ENCODE measurements at regions not wholly inside any gene's neighbourhood (a gene's known extent, or its start where the extent isn't known, plus 50 kb on each side); places are given as distances from the start of the nearest gene placed in this dataset.

GRCh38 chr11:97356144-97356543, 966.3 kb downstream of the JRKL start:
- H3K4me3 ChIP-seq (ENCODE audit: control insufficient read depth, low read depth, low read length): no peak overlapping the region
- no peak for TF ChIP-seq CTCF (conservative IDR thresholded peaks at IDR 0.05; ENCODE audit: control insufficient read depth, insufficient read depth, low read depth, low read length)
- no peak for DNase-seq (ENCODE audit: low read depth)

GRCh38 chr11:97359016-97359415, 969.2 kb downstream of the JRKL start:
- no peak for DNase-seq (ENCODE audit: low read depth)
- TF ChIP-seq CTCF (conservative IDR thresholded peaks at IDR 0.05; ENCODE audit: control insufficient read depth, insufficient read depth, low read depth, low read length): no peak
- H3K4me3 ChIP-seq (ENCODE audit: control insufficient read depth, low read depth, low read length): no peak overlapping the region

- peak; percentile 28 for DNase-seq (ENCODE audit: low read depth)
- H3K4me3 ChIP-seq (ENCODE audit: control insufficient read depth, low read depth, low read length): no peak overlapping the region
- no peak for TF ChIP-seq CTCF (conservative IDR thresholded peaks at IDR 0.05; ENCODE audit: control insufficient read depth, insufficient read depth, low read depth, low read length)
These were observed 972.1 kb downstream of the JRKL start for GRCh38 chr11:97361812-97362378.

GRCh38 chr11:97363331-97363730, 973.5 kb downstream of the JRKL start:
- TF ChIP-seq CTCF (conservative IDR thresholded peaks at IDR 0.05; ENCODE audit: control insufficient read depth, insufficient read depth, low read depth, low read length): no peak
- H3K4me3 ChIP-seq (ENCODE audit: control insufficient read depth, low read depth, low read length): no peak overlapping the region
- no peak for DNase-seq (ENCODE audit: low read depth)

- DNase-seq (ENCODE audit: low read depth): peak; percentile 3
- no peak overlapping the region for H3K4me3 ChIP-seq (ENCODE audit: control insufficient read depth, low read depth, low read length)
- TF ChIP-seq CTCF (conservative IDR thresholded peaks at IDR 0.05; ENCODE audit: control insufficient read depth, insufficient read depth, low read depth, low read length): no peak
These were observed 974.2 kb downstream of the JRKL start for GRCh38 chr11:97364047-97364446.

GRCh38 chr11:97367406-97368083, 977.7 kb downstream of the JRKL start:
- no peak overlapping the region for H3K4me3 ChIP-seq (ENCODE audit: control insufficient read depth, low read depth, low read length)
- no peak for TF ChIP-seq CTCF (conservative IDR thresholded peaks at IDR 0.05; ENCODE audit: control insufficient read depth, insufficient read depth, low read depth, low read length)
- DNase-seq (ENCODE audit: low read depth): no peak

All from fibroblast of mammary gland (primary cell).